Endothelial cell of umbilical vein (primary cell): ENCODE measurements at regions not wholly inside any gene's neighbourhood (a gene's known extent, or its start where the extent isn't known, plus 50 kb on each side); places are given as distances from the start of the nearest gene placed in this dataset.

Source experiments
- BruUV-seq: library from RNA; stranded (reverse); fragments of 400-500 nt; replicated peaks from 2 replicates; lab custom pipeline; 2021; lab: Mats Ljungman, UMichigan
- CTCF ChIA-PET: fragments of 300-600, 350-600 bp; sonication (Branson Sonifier 250); formaldehyde crosslinking; loops from one replicate; lab custom pipeline; 2021; ENCODE audit warnings: antibody characterized with exemption, inconsistent platforms; lab: Charles Lee
- POLR2A ChIA-PET: fragments of 300-600, 350-600 bp; sonication (Branson Sonifier 250); formaldehyde crosslinking; loops from one replicate; lab custom pipeline; 2021; ENCODE audit warnings: antibody characterized with exemption, inconsistent platforms; lab: Charles Lee
- DNase-seq: peaks from one replicate; pipeline ENCODE4 v3.0.0-alpha.2; 2011; ENCODE audit warnings: low read depth, low spot score
- FAIRE-seq: peaks from 2 replicates; lab custom pipeline; 2011; peaks lifted over from hg19 to GRCh38; lab: Jason Lieb, UNC
- H2AFZ ChIP-seq: 2 replicates; pipeline ENCODE4 v1.6.0; 2012; ENCODE audit warnings: low read depth, low read length, control low read depth, inconsistent platforms
- H3K27ac ChIP-seq: 2 replicates; pipeline ENCODE4 v1.5.1; 2011; ENCODE audit warnings: low read depth, mild to moderate bottlenecking, control low read depth, low read length, moderate library complexity; ENCODE audit not compliant: insufficient read depth
- H3K27me3 ChIP-seq, 2 experiments: 2 replicates each; pipeline versions ENCODE4 v1.6.0 to v1.6.1; 2011; ENCODE audit warnings: low read length in 2 of 2, mixed read lengths in 1 of 2; ENCODE audit not compliant: control insufficient read depth in 2 of 2, insufficient read depth in 2 of 2
- H3K36me3 ChIP-seq, 2 experiments: 2 replicates in 1 of 2; 3 replicates in 1 of 2; pipeline ENCODE4 v1.5.1; 2011; ENCODE audit warnings: low read length in 2 of 2, mild to moderate bottlenecking in 1 of 2, moderate library complexity in 1 of 2; ENCODE audit not compliant: control insufficient read depth in 2 of 2, insufficient read depth in 2 of 2; ENCODE audit errors: extremely low read depth in 1 of 2
- H3K4me1 ChIP-seq: 3 replicates; pipeline ENCODE4 v1.5.1; 2011; ENCODE audit warnings: mild to moderate bottlenecking, low read length; ENCODE audit not compliant: control insufficient read depth, insufficient read depth; ENCODE audit errors: extremely low read depth
- H3K4me2 ChIP-seq: 2 replicates; pipeline ENCODE4 v1.6.1; 2011; ENCODE audit warnings: low read length, control low read depth, mixed read lengths; ENCODE audit not compliant: insufficient read depth
- H3K4me3 ChIP-seq, 3 experiments: fragments of 200-600 bp in 1 of 3; sonication (generic), shearing (Covaris generic) in 1 of 3; replicated peaks in 1 of 3; 2 replicates each; pipeline ENCODE4 v1.5.1; 2011 to 2016; ENCODE audit warnings: control low read depth in 3 of 3, low read length in 3 of 3, mild to moderate bottlenecking in 2 of 3, inconsistent platforms in 1 of 3, low read depth in 1 of 3, moderate library complexity in 1 of 3; ENCODE audit not compliant: insufficient read depth in 1 of 3
- H3K79me2 ChIP-seq: 2 replicates; pipeline ENCODE4 v1.6.0; 2012; ENCODE audit warnings: low read length, inconsistent platforms; ENCODE audit not compliant: control insufficient read depth, insufficient read depth
- H3K9ac ChIP-seq: replicated peaks from 2 replicates; pipeline ENCODE3; 2011; ENCODE audit warnings: low read length, control low read depth; ENCODE audit not compliant: insufficient read depth; ENCODE audit errors: extremely low read depth
- H3K9me1 ChIP-seq: replicated peaks from 3 replicates; pipeline ENCODE4 v1.6.0; 2011; ENCODE audit warnings: mild to moderate bottlenecking, low read length; ENCODE audit not compliant: control insufficient read depth, insufficient read depth; ENCODE audit errors: extremely low read depth
- H3K9me3 ChIP-seq: replicated peaks from 2 replicates; pipeline ENCODE4 v1.5.1; 2012; ENCODE audit warnings: low read length, inconsistent platforms; ENCODE audit not compliant: control insufficient read depth, insufficient read depth
- H4K20me1 ChIP-seq: replicated peaks from 2 replicates; pipeline ENCODE3; 2011; ENCODE audit warnings: mild to moderate bottlenecking, low read length; ENCODE audit not compliant: control insufficient read depth, insufficient read depth; ENCODE audit errors: extremely low read depth
- GATA2 ChIP-seq: IDR thresholded peaks from 2 replicates; pipeline ENCODE4 v1.7.0; 2011; ENCODE audit warnings: low read depth, mild to moderate bottlenecking, moderate library complexity, mixed read lengths, low read length; ENCODE audit not compliant: insufficient read length, insufficient read depth
- MAX ChIP-seq: IDR thresholded peaks from 2 replicates; pipeline ENCODE4 v1.6.1; 2011; ENCODE audit not compliant: insufficient read depth, insufficient read length
- POLR2A ChIP-seq: IDR thresholded peaks from 2 replicates; pipeline ENCODE4 v1.6.1; 2012; ENCODE audit warnings: low read depth, mild to moderate bottlenecking, control low read depth, low read length
- dilution Hi-C: fragments of 300-500 bp; cut with MboI; formaldehyde crosslinking; loops from one replicate; pipeline ENCODE4 v1.15.0; 2019; ENCODE audit warnings: low sequenced_read_pairs; ENCODE audit not compliant: extremely low pct_ligation_motif_present
- intact Hi-C: fragments of 100-400 bp; cut with micrococcal nuclease; formaldehyde crosslinking; loops from one replicate; pipeline ENCODE4 v1.10.0; 2022

GRCh38 chr1:94731891-94732290 is 88.3 kb upstream of the SLC44A3 start:
- POLR2A ChIA-PET = no interaction called here
- BruUV-seq = no TSS peak
- FAIRE-seq (no peak), DNase-seq (no peak)
- H3K79me2 ChIP-seq = no peaks in the 10 kb centered on the region
- H3K36me3 ChIP-seq = no peaks in the 10 kb centered on the region
- CTCF ChIA-PET = interaction anchor here (0.9 kb wide), 1 partner anchor 10 kb away, joined by 3 read pairs; no protein-coding TSS in a partner anchor
- H3K9me3 ChIP-seq = no peaks in the 10 kb centered on the region
- H3K4me1 ChIP-seq = peaks cover 34% of the 10 kb centered on the region
- dilution Hi-C loops = no loop called here
- H2AFZ ChIP-seq = no peak overlapping the region
- H3K27ac ChIP-seq = no peak overlapping the region
- no peaks in the 10 kb centered on the region for H3K27me3 ChIP-seq
- H3K4me2 ChIP-seq = no peak overlapping the region
- no peaks in the 10 kb centered on the region for H4K20me1 ChIP-seq
- intact Hi-C loops = no loop called here
- TF ChIP-seq POLR2A = no peak
- no peaks in the 10 kb centered on the region for H3K9me1 ChIP-seq
- H3K9ac ChIP-seq = no peak overlapping the region
- no peak overlapping the region for H3K4me3 ChIP-seq

- FAIRE-seq = no peak
- Histone ChIP-seq H3K9ac (no peak overlapping the region), H3K79me2 (no peaks in the 10 kb centered on the region), H3K9me1 (no peaks in the 10 kb centered on the region), H3K4me1 (peaks cover 22% of the 10 kb centered on the region), H3K4me3 (no peak overlapping the region), H3K36me3 (no peaks in the 10 kb centered on the region), H3K27ac (no peak overlapping the region), H4K20me1 (no peaks in the 10 kb centered on the region), H2AFZ (no peak overlapping the region), H3K4me2 (no peak overlapping the region), H3K9me3 (no peaks in the 10 kb centered on the region), H3K27me3 (no peaks in the 10 kb centered on the region)
- no peak for DNase-seq
- no peak for TF ChIP-seq GATA2
- TF ChIP-seq MAX = no peak
- CTCF ChIA-PET = no interaction called here
- intact Hi-C loops = no loop called here
- BruUV-seq = no TSS peak
- dilution Hi-C loops = no loop called here
- POLR2A ChIA-PET = interaction anchor here (0.6 kb wide), 2 partner anchors 1725 to 1890 kb away, joined by 4 read pairs; no protein-coding TSS in a partner anchor
Measured at GRCh38 chr1:94730450-94730849, 89.7 kb upstream of the SLC44A3 start.
